Endothelial cell of umbilical vein (primary cell): ENCODE measurements at regions not wholly inside any gene's neighbourhood (a gene's known extent, or its start where the extent isn't known, plus 50 kb on each side); places are given as distances from the start of the nearest gene placed in this dataset.

ENCODE experiments used
- BruUV-seq: library from RNA; stranded (reverse); fragments of 400-500 nt; replicated peaks from 2 replicates; lab custom pipeline; 2021; lab: Mats Ljungman, UMichigan
- CTCF ChIA-PET: fragments of 300-600, 350-600 bp; sonication (Branson Sonifier 250); formaldehyde crosslinking; loops from one replicate; lab custom pipeline; 2021; ENCODE audit warnings: antibody characterized with exemption, inconsistent platforms; lab: Charles Lee
- POLR2A ChIA-PET: fragments of 300-600, 350-600 bp; sonication (Branson Sonifier 250); formaldehyde crosslinking; loops from one replicate; lab custom pipeline; 2021; ENCODE audit warnings: antibody characterized with exemption, inconsistent platforms; lab: Charles Lee
- DNase-seq: peaks from one replicate; pipeline ENCODE4 v3.0.0-alpha.2; 2011; ENCODE audit warnings: low read depth, low spot score
- FAIRE-seq: peaks from 2 replicates; lab custom pipeline; 2011; peaks lifted over from hg19 to GRCh38; lab: Jason Lieb, UNC
- H2AFZ ChIP-seq: 2 replicates; pipeline ENCODE4 v1.6.0; 2012; ENCODE audit warnings: low read depth, low read length, control low read depth, inconsistent platforms
- H3K27ac ChIP-seq: 2 replicates; pipeline ENCODE4 v1.5.1; 2011; ENCODE audit warnings: low read depth, mild to moderate bottlenecking, control low read depth, low read length, moderate library complexity; ENCODE audit not compliant: insufficient read depth
- H3K27me3 ChIP-seq, 2 experiments: 2 replicates each; pipeline versions ENCODE4 v1.6.0 to v1.6.1; 2011; ENCODE audit warnings: low read length in 2 of 2, mixed read lengths in 1 of 2; ENCODE audit not compliant: control insufficient read depth in 2 of 2, insufficient read depth in 2 of 2
- H3K36me3 ChIP-seq, 2 experiments: 2 replicates in 1 of 2; 3 replicates in 1 of 2; pipeline ENCODE4 v1.5.1; 2011; ENCODE audit warnings: low read length in 2 of 2, mild to moderate bottlenecking in 1 of 2, moderate library complexity in 1 of 2; ENCODE audit not compliant: control insufficient read depth in 2 of 2, insufficient read depth in 2 of 2; ENCODE audit errors: extremely low read depth in 1 of 2
- H3K4me1 ChIP-seq: 3 replicates; pipeline ENCODE4 v1.5.1; 2011; ENCODE audit warnings: mild to moderate bottlenecking, low read length; ENCODE audit not compliant: control insufficient read depth, insufficient read depth; ENCODE audit errors: extremely low read depth
- H3K4me2 ChIP-seq: 2 replicates; pipeline ENCODE4 v1.6.1; 2011; ENCODE audit warnings: low read length, control low read depth, mixed read lengths; ENCODE audit not compliant: insufficient read depth
- H3K4me3 ChIP-seq, 3 experiments: fragments of 200-600 bp in 1 of 3; sonication (generic), shearing (Covaris generic) in 1 of 3; replicated peaks in 1 of 3; 2 replicates each; pipeline ENCODE4 v1.5.1; 2011 to 2016; ENCODE audit warnings: control low read depth in 3 of 3, low read length in 3 of 3, mild to moderate bottlenecking in 2 of 3, inconsistent platforms in 1 of 3, low read depth in 1 of 3, moderate library complexity in 1 of 3; ENCODE audit not compliant: insufficient read depth in 1 of 3
- H3K79me2 ChIP-seq: 2 replicates; pipeline ENCODE4 v1.6.0; 2012; ENCODE audit warnings: low read length, inconsistent platforms; ENCODE audit not compliant: control insufficient read depth, insufficient read depth
- H3K9ac ChIP-seq: replicated peaks from 2 replicates; pipeline ENCODE3; 2011; ENCODE audit warnings: low read length, control low read depth; ENCODE audit not compliant: insufficient read depth; ENCODE audit errors: extremely low read depth
- H3K9me1 ChIP-seq: replicated peaks from 3 replicates; pipeline ENCODE4 v1.6.0; 2011; ENCODE audit warnings: mild to moderate bottlenecking, low read length; ENCODE audit not compliant: control insufficient read depth, insufficient read depth; ENCODE audit errors: extremely low read depth
- H3K9me3 ChIP-seq: replicated peaks from 2 replicates; pipeline ENCODE4 v1.5.1; 2012; ENCODE audit warnings: low read length, inconsistent platforms; ENCODE audit not compliant: control insufficient read depth, insufficient read depth
- H4K20me1 ChIP-seq: replicated peaks from 2 replicates; pipeline ENCODE3; 2011; ENCODE audit warnings: mild to moderate bottlenecking, low read length; ENCODE audit not compliant: control insufficient read depth, insufficient read depth; ENCODE audit errors: extremely low read depth
- CTCF ChIP-seq, 2 donors: IDR thresholded peaks; 1 replicate in 1 of 2; 2 replicates in 1 of 2; pipeline ENCODE4 v1.5.1; 2011; ENCODE audit warnings: low read length in 2 of 2, mild to moderate bottlenecking in 2 of 2, moderate library complexity in 2 of 2, control low read depth in 1 of 2, inconsistent platforms in 1 of 2, low read depth in 1 of 2; ENCODE audit not compliant: insufficient read depth in 1 of 2; ENCODE audit errors: extremely low read depth in 1 of 2
- EZH2 ChIP-seq: IDR thresholded peaks from 2 replicates; pipeline ENCODE4 v1.6.1; 2012; ENCODE audit warnings: borderline replicate concordance, low read depth, mild to moderate bottlenecking, moderate library complexity, low read length, inconsistent platforms; ENCODE audit not compliant: severe bottlenecking
- FOS ChIP-seq: IDR thresholded peaks from 2 replicates; pipeline ENCODE4 v1.6.1; 2011; ENCODE audit warnings: mild to moderate bottlenecking, low read length, moderate library complexity, borderline replicate concordance; ENCODE audit not compliant: insufficient read depth
- GATA2 ChIP-seq: IDR thresholded peaks from 2 replicates; pipeline ENCODE4 v1.7.0; 2011; ENCODE audit warnings: low read depth, mild to moderate bottlenecking, moderate library complexity, mixed read lengths, low read length; ENCODE audit not compliant: insufficient read length, insufficient read depth
- JUN ChIP-seq: IDR thresholded peaks from 2 replicates; pipeline ENCODE4 v1.6.1; 2011; ENCODE audit warnings: borderline replicate concordance, low read depth; ENCODE audit not compliant: insufficient read length, insufficient read depth
- MYC ChIP-seq: IDR thresholded peaks from one replicate; pipeline ENCODE4 v1.6.1; 2011; ENCODE audit warnings: mild to moderate bottlenecking, low read depth, low read length
- POLR2A ChIP-seq: IDR thresholded peaks from 2 replicates; pipeline ENCODE4 v1.6.1; 2012; ENCODE audit warnings: low read depth, mild to moderate bottlenecking, control low read depth, low read length
- POLR2AphosphoS5 ChIP-seq: IDR thresholded peaks from 2 replicates; pipeline ENCODE4 v1.6.1; 2012; ENCODE audit warnings: low read depth, mild to moderate bottlenecking, control low read depth, low read length, moderate library complexity; ENCODE audit not compliant: insufficient read depth
- dilution Hi-C: fragments of 300-500 bp; cut with MboI; formaldehyde crosslinking; loops from one replicate; pipeline ENCODE4 v1.15.0; 2019; ENCODE audit warnings: low sequenced_read_pairs; ENCODE audit not compliant: extremely low pct_ligation_motif_present
- intact Hi-C: fragments of 100-400 bp; cut with micrococcal nuclease; formaldehyde crosslinking; loops from one replicate; pipeline ENCODE4 v1.10.0; 2022
- TF ChIP-seq, protein P1 (sequence below): IDR thresholded peaks from 2 replicates; pipeline ENCODE4 v1.6.1; 2011; ENCODE audit not compliant: insufficient read depth, insufficient read length

DNA sequence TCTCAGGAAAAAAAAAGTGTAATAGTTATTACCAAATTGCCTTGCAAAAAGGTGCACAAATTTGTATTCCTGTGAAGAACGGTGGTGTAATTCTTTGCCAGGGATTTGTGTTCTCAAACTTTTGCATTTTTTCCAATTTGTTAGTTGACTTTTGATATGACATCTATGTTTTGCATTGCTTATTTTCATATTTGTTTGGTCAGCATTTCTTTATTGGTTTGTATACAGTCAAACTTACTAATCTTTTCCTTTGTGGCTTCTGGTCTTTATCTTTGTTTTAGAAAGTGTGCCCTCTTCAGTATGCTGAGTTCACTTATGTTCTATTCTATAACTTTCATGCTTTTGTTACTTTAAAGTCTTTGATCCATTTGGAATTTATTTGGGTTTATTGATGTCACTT is 226.2 kb upstream of the ZFHX3 start:
- H3K36me3 ChIP-seq: no peaks in the 10 kb centered on the region
- no peaks in the 10 kb centered on the region for H3K4me1 ChIP-seq
- H4K20me1 ChIP-seq: no peaks in the 10 kb centered on the region
- no peak overlapping the region for H3K9ac ChIP-seq
- TF ChIP-seq POLR2A: no peak
- TF ChIP-seq, protein P1, sequence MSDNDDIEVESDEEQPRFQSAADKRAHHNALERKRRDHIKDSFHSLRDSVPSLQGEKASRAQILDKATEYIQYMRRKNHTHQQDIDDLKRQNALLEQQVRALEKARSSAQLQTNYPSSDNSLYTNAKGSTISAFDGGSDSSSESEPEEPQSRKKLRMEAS: no peak
- no peak for TF ChIP-seq EZH2
- TF ChIP-seq MYC: no peak
- no peak for TF ChIP-seq GATA2
- TF ChIP-seq JUN: no peak
- TF ChIP-seq FOS: no peak
- TF ChIP-seq CTCF (IDR thresholded peaks at IDR 0.05; ENCODE audit: extremely low read depth in 1 of 2, insufficient read depth in 1 of 2, low read depth in 1 of 2, low read length in 2 of 2): no peak
- no peak for TF ChIP-seq POLR2AphosphoS5
- no peaks in the 10 kb centered on the region for H3K9me1 ChIP-seq
- no peaks in the 10 kb centered on the region for H3K9me3 ChIP-seq
- CTCF ChIA-PET: no interaction called here
- no TSS peak for BruUV-seq
- dilution Hi-C loops: no loop called here
- no peak overlapping the region for H3K4me3 ChIP-seq
- no peak overlapping the region for H2AFZ ChIP-seq
- no peak for FAIRE-seq
- no peak for DNase-seq
- no peaks in the 10 kb centered on the region for H3K79me2 ChIP-seq
- intact Hi-C loops: no loop called here
- no peak overlapping the region for H3K27ac ChIP-seq
- H3K4me2 ChIP-seq: no peak overlapping the region
- H3K27me3 ChIP-seq: no peaks in the 10 kb centered on the region
- POLR2A ChIA-PET: no interaction called here
